ENCODE measurements at regions not wholly inside any gene's neighbourhood (a gene's known extent, or its start where the extent isn't known, plus 50 kb on each side); places are given as distances from the start of the nearest gene placed in this dataset.

DNA sequence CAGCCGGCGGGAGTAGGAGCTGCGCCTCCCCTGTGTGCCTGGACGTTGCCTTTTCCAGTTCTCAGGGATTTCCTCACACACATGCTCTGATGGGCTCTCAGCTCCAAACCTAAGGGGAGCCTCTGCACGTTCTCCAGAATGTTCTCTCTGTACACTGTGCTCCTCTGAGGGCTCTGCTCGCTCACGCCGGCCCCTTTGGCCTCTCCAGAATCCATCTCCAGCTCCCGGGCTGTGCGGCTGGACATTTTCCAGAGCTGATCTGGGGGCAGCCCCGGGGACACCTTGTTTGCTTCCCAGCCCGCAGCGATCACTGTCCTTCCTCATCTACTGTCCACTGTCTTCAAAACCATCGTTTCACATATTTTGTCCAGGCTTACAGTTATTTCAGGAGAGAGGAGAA is 245.4 kb upstream of the HDAC4 start:
- WGBS (ENCODE audit: insufficient coverage, insufficient replicate concordance, low lambda C conversion rate, missing lambda C conversion rate), result 46% methylated on average over 14 of the region's 14 CpGs
- Histone ChIP-seq H3K9ac (ENCODE audit: control insufficient read depth, insufficient read depth, low read length) (no peak overlapping the region), H3K4me3 (no peak overlapping the region), H3K27ac (ENCODE audit: control insufficient read depth, insufficient read depth) (no peak overlapping the region), H3K4me1 (ENCODE audit: control insufficient read depth, insufficient read depth, low read length) (no peaks in the 10 kb centered on the region), H3K79me2 (ENCODE audit: control insufficient read depth, insufficient read depth, low read length) (no peaks in the 10 kb centered on the region), H3K9me3 (replicated peaks; ENCODE audit: control insufficient read depth, insufficient read depth, low read length) (peaks cover 3% of the 10 kb centered on the region; the same call in 2 of the 3 replicates), H2AFZ (ENCODE audit: control insufficient read depth, low read depth, low read length) (no peak overlapping the region), H3K4me2 (ENCODE audit: control insufficient read depth, insufficient read depth) (no peak overlapping the region), H4K20me1 (ENCODE audit: control insufficient read depth, insufficient read depth) (no peaks in the 10 kb centered on the region), H3K36me3 (ENCODE audit: control insufficient read depth in 2 of 2, insufficient read depth in 2 of 2, low read length in 1 of 2) (no peaks in the 10 kb centered on the region), H3K27me3 (replicated peaks in 1 of 2; ENCODE audit: control insufficient read depth in 2 of 2, insufficient read depth in 2 of 2, low read length in 1 of 2) (no peaks in the 10 kb centered on the region)
- no TSS peak for BruUV-seq (replicated peaks)
- ATAC-seq (no peak), FAIRE-seq (no peak), DNase-seq (ENCODE audit: low read depth, low spot score) (no peak)
- intact Hi-C loops (cut with micrococcal nuclease; ENCODE audit: unreplicated experiment), result no loop called here
- ChIA-PET CTCF (no interaction called here), SMC1A (ENCODE audit: uncharacterized antibody, unreplicated experiment) (no interaction called here), RAD21 (ENCODE audit: unreplicated experiment) (no interaction called here), POLR2A (no interaction called here)
- in situ Hi-C loops (cut with MboI), result no loop called here
- TF ChIP-seq RELB (IDR thresholded peaks at IDR 0.05; ENCODE audit: low read depth) (no peak), ZBTB11 (CRISPR knock-in tag; IDR thresholded peaks at IDR 0.05) (no peak), ATF3 (IDR thresholded peaks at IDR 0.05; ENCODE audit: borderline replicate concordance, extremely low read depth, low read depth, low read length) (no peak), RBBP5 (conservative IDR thresholded peaks at IDR 0.05) (no peak), MYC (IDR thresholded peaks at IDR 0.05; ENCODE audit: insufficient read depth, insufficient read length, insufficient replicate concordance, low read length, severe bottlenecking) (no peak), RUNX3 (IDR thresholded peaks at IDR 0.05; ENCODE audit: low read length) (no peak), NR2C2 (IDR thresholded peaks at IDR 0.05; ENCODE audit: borderline replicate concordance, control insufficient read depth, insufficient read length, low read depth) (no peak), CEBPB (IDR thresholded peaks at IDR 0.05; ENCODE audit: borderline replicate concordance in 1 of 2, low read depth in 2 of 2, low read length in 2 of 2) (no peak), CBFB (IDR thresholded peaks at IDR 0.05; ENCODE audit: low read depth) (no peak), MLLT1 (IDR thresholded peaks at IDR 0.05) (no peak), MEF2A (IDR thresholded peaks at IDR 0.05; ENCODE audit: insufficient read depth, low read depth, low read length) (no peak), STAT1 (conservative IDR thresholded peaks at IDR 0.05) (no peak), YY1 (IDR thresholded peaks at IDR 0.05; ENCODE audit: low read depth, low read length) (no peak)

Measured in GM12878 (cell line).